Testis (tissue), 2 donors: ENCODE measurements at regions not wholly inside any gene's neighbourhood (a gene's known extent, or its start where the extent isn't known, plus 50 kb on each side); places are given as distances from the start of the nearest gene placed in this dataset.

Experiments used
- CTCF ChIP-seq, 3 experiments: fragments of 450-650 bp in 2 of 3; fragments of 200-600 bp in 1 of 3; sonication (generic) in 1 of 3; IDR thresholded peaks; one replicate each; pipeline ENCODE4 v1.5.1; 2016 to 2019; ENCODE audit warnings: antibody characterized with exemption in 3 of 3, mild to moderate bottlenecking in 2 of 3, moderate library complexity in 1 of 3
- POLR2A ChIP-seq: fragments of 450-650 bp; IDR thresholded peaks from one replicate; pipeline ENCODE4 v1.6.1; 2017; ENCODE audit warnings: antibody characterized with exemption, mild to moderate bottlenecking, moderate library complexity

- no peak for TF ChIP-seq CTCF (IDR thresholded peaks at IDR 0.05)
- TF ChIP-seq POLR2A: no peak
Measured at GRCh38 chr16:51436742-51437141, 285.7 kb upstream of the SALL1 start.
